HL-60 (cell line): ENCODE measurements at regions not wholly inside any gene's neighbourhood (a gene's known extent, or its start where the extent isn't known, plus 50 kb on each side); places are given as distances from the start of the nearest gene placed in this dataset.
"Not testable (repeated sequence)": the region's sequence is repeated elsewhere in the genome, so short reads cannot be mapped to it uniquely, and the experiment has no call there.

ENCODE experiments used
- GABPA ChIP-seq: IDR thresholded peaks from 2 replicates; pipeline ENCODE4 v1.6.1; 2012; ENCODE audit warnings: low read depth
- POLR2AphosphoS5 ChIP-seq: IDR thresholded peaks from 2 replicates; pipeline ENCODE4 v1.6.1; 2012; ENCODE audit warnings: low read depth
- REST ChIP-seq: IDR thresholded peaks from 2 replicates; pipeline ENCODE4 v1.6.1; 2012; ENCODE audit warnings: low read depth; ENCODE audit not compliant: insufficient replicate concordance
- SPI1 ChIP-seq: IDR thresholded peaks from 2 replicates; pipeline ENCODE4 v1.6.1; 2012; ENCODE audit warnings: low read depth, mild to moderate bottlenecking, borderline replicate concordance
- TF ChIP-seq, protein P1 (sequence below): IDR thresholded peaks from one replicate; pipeline ENCODE4 v1.5.1; 2011; ENCODE audit warnings: low read length, control low read depth, inconsistent platforms; ENCODE audit not compliant: insufficient read depth

- TF ChIP-seq, protein P1, sequence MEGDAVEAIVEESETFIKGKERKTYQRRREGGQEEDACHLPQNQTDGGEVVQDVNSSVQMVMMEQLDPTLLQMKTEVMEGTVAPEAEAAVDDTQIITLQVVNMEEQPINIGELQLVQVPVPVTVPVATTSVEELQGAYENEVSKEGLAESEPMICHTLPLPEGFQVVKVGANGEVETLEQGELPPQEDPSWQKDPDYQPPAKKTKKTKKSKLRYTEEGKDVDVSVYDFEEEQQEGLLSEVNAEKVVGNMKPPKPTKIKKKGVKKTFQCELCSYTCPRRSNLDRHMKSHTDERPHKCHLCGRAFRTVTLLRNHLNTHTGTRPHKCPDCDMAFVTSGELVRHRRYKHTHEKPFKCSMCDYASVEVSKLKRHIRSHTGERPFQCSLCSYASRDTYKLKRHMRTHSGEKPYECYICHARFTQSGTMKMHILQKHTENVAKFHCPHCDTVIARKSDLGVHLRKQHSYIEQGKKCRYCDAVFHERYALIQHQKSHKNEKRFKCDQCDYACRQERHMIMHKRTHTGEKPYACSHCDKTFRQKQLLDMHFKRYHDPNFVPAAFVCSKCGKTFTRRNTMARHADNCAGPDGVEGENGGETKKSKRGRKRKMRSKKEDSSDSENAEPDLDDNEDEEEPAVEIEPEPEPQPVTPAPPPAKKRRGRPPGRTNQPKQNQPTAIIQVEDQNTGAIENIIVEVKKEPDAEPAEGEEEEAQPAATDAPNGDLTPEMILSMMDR: not testable (repeated sequence)
- not testable (repeated sequence) for TF ChIP-seq POLR2AphosphoS5, REST, SPI1, GABPA
Measured at GRCh38 chr6:84865372-84865771, 101.0 kb upstream of the TBX18 start.
